Osteoblast (primary cell): ENCODE measurements at regions not wholly inside any gene's neighbourhood (a gene's known extent, or its start where the extent isn't known, plus 50 kb on each side); places are given as distances from the start of the nearest gene placed in this dataset.

Experiments
- DNase-seq: peaks from one replicate; pipeline ENCODE4 v3.0.0; 2011; ENCODE audit warnings: low spot score, mixed read lengths; ENCODE audit not compliant: insufficient read length; ENCODE audit errors: missing footprints
- H2AFZ ChIP-seq: 2 replicates; pipeline ENCODE4 v1.6.0; 2011; ENCODE audit warnings: mild to moderate bottlenecking, low read length
- H3K27ac ChIP-seq: 2 replicates; pipeline ENCODE4 v1.5.1; 2011; ENCODE audit warnings: mild to moderate bottlenecking, low read depth, low read length, moderate library complexity
- H3K27me3 ChIP-seq: 2 replicates; pipeline ENCODE4 v1.6.0; 2012; ENCODE audit warnings: mild to moderate bottlenecking, control low read depth, inconsistent platforms, low read length, moderate library complexity; ENCODE audit not compliant: insufficient read depth
- H3K36me3 ChIP-seq: 2 replicates; pipeline ENCODE4 v1.5.1; 2011; ENCODE audit warnings: mild to moderate bottlenecking, low read length, control low read depth, moderate library complexity; ENCODE audit not compliant: insufficient read depth
- H3K4me1 ChIP-seq: 2 replicates; pipeline ENCODE4 v1.5.1; 2011; ENCODE audit warnings: mild to moderate bottlenecking, low read length, control low read depth, moderate library complexity; ENCODE audit not compliant: insufficient read depth
- H3K4me2 ChIP-seq: 2 replicates; pipeline ENCODE4 v1.6.0; 2011; ENCODE audit warnings: mild to moderate bottlenecking, low read length; ENCODE audit not compliant: insufficient read depth
- H3K4me3 ChIP-seq: fragments of 200-600 bp; sonication (generic); 3 replicates; pipeline ENCODE4 v1.5.1; 2012; ENCODE audit warnings: mild to moderate bottlenecking, low read length, inconsistent platforms; ENCODE audit not compliant: insufficient read depth
- H3K79me2 ChIP-seq: 2 replicates; pipeline ENCODE4 v1.6.0; 2012; ENCODE audit warnings: mild to moderate bottlenecking, low read length, control low read depth, inconsistent platforms; ENCODE audit not compliant: insufficient read depth
- H3K9me3 ChIP-seq: 2 replicates; pipeline ENCODE4 v1.5.1; 2011; ENCODE audit warnings: low read depth, low read length, control low read depth
- H4K20me1 ChIP-seq: 2 replicates; pipeline ENCODE4 v1.6.0; 2012; ENCODE audit warnings: mild to moderate bottlenecking, low read length, control low read depth; ENCODE audit not compliant: insufficient read depth
- TF ChIP-seq, protein P1 (sequence below): IDR thresholded peaks from 2 replicates; pipeline ENCODE4 v1.5.1; 2011; ENCODE audit warnings: mild to moderate bottlenecking, low read depth, low read length, moderate library complexity; ENCODE audit errors: extremely low read depth

DNA sequence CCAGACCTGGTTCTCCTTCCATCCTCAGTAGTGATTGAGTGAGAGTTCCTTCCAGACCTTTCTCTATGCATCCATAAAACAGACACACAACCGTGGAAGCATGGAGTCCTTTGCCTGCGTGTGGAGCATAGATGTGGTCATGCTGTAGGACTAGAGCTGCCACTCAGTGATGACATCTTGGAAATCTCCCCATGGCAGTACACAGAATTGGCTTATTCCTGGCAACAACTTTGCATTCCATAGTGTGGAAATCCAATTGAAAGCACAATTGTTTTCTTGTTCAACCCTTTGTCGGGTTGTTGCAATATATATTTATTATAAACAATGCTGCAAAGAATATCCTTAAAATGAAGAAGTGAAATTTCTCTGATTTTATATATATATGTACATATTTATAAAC, 547.8 kb downstream of the CDH26 start:
- Histone ChIP-seq H3K4me1 (no peaks in the 10 kb centered on the region), H3K9me3 (no peaks in the 10 kb centered on the region), H4K20me1 (no peaks in the 10 kb centered on the region), H3K79me2 (no peaks in the 10 kb centered on the region), H3K4me3 (no peak overlapping the region), H3K4me2 (no peak overlapping the region), H3K36me3 (no peaks in the 10 kb centered on the region), H3K27me3 (no peaks in the 10 kb centered on the region), H3K27ac (no peak overlapping the region), H2AFZ (no peak overlapping the region)
- TF ChIP-seq, protein P1, sequence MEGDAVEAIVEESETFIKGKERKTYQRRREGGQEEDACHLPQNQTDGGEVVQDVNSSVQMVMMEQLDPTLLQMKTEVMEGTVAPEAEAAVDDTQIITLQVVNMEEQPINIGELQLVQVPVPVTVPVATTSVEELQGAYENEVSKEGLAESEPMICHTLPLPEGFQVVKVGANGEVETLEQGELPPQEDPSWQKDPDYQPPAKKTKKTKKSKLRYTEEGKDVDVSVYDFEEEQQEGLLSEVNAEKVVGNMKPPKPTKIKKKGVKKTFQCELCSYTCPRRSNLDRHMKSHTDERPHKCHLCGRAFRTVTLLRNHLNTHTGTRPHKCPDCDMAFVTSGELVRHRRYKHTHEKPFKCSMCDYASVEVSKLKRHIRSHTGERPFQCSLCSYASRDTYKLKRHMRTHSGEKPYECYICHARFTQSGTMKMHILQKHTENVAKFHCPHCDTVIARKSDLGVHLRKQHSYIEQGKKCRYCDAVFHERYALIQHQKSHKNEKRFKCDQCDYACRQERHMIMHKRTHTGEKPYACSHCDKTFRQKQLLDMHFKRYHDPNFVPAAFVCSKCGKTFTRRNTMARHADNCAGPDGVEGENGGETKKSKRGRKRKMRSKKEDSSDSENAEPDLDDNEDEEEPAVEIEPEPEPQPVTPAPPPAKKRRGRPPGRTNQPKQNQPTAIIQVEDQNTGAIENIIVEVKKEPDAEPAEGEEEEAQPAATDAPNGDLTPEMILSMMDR = no peak
- DNase-seq = no peak

DNA sequence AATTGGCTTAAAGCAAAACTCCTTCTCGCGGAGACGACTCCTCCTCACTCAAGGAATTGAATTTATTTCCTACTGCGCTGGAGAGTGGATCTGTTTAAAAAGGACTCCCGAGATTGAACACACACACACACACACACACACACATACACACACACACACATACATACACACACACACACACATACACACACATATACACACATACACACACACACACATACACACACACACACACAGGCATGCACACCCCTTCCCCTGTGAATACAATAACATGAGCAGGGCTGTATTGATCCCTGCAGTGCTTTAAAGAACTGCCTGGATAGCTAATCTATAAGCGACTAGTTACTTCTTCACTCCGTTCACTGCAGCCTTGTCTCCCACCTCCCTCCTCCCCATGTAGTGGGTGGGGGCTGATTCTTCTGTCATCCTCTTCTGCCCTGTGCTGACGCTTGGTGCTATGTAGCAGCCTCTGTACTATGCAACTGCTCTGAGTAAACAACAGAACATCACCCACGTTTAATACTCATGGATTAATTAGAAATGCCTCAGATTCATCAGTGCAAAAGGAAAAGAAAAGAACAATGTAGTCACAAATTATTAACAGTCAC, 549.0 kb downstream of the CDH26 start:
- Histone ChIP-seq H3K27me3 (no peaks in the 10 kb centered on the region), H3K9me3 (no peaks in the 10 kb centered on the region), H3K4me3 (no peak overlapping the region), H2AFZ (no peak overlapping the region), H3K4me2 (no peak overlapping the region), H3K36me3 (no peaks in the 10 kb centered on the region), H4K20me1 (no peaks in the 10 kb centered on the region), H3K79me2 (no peaks in the 10 kb centered on the region), H3K4me1 (no peaks in the 10 kb centered on the region), H3K27ac (no peak overlapping the region)
- no peak for DNase-seq
- TF ChIP-seq, protein P1 = no peak

DNA sequence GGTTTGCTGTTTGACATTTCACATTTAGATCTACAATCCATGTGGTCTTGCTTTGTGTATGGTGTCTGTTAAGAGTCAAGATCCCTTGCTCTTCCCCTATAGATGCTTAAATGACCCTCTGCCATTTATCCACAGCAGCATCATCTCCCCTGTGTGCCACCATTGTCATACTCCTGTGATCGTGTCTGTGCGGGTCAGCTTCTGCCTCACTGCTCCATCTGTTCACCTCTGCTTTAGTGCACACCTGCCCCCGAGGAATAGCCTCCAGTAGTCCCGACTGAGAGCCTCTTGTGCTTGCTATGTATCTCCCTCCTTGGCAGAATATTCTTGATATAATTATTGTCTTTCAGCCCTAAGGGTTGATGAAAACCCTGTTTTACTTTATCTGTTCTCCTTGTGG, 551.2 kb downstream of the CDH26 start:
- no peak for DNase-seq
- Histone ChIP-seq H3K9me3 (no peaks in the 10 kb centered on the region), H3K36me3 (no peaks in the 10 kb centered on the region), H3K4me3 (no peak overlapping the region), H3K79me2 (no peaks in the 10 kb centered on the region), H3K4me2 (no peak overlapping the region), H3K27me3 (no peaks in the 10 kb centered on the region), H3K27ac (no peak overlapping the region), H3K4me1 (no peaks in the 10 kb centered on the region), H4K20me1 (no peaks in the 10 kb centered on the region), H2AFZ (no peak overlapping the region)
- TF ChIP-seq, protein P1 = no peak

DNA sequence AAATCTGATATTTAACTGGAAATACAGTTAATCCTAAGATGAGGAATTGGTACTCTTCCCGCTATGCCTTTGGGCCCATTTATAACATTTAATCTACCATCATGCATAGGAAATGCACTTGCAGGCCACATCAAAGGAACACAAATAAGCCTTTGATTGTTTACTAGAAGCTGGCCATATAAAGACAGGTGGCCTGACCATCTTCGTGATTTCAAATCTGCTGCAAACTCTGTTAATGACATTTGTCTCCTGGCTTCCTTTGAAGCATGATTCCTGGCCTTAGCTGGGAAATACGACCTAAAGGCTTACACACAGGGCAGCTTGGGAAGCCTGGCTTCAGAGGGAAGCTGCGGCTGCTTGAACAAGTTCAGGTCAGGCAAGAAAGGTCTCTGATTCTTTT, 552.1 kb downstream of the CDH26 start:
- Histone ChIP-seq H3K9me3 (no peaks in the 10 kb centered on the region), H3K27me3 (no peaks in the 10 kb centered on the region), H3K27ac (no peak overlapping the region), H3K36me3 (no peaks in the 10 kb centered on the region), H3K4me3 (no peak overlapping the region), H4K20me1 (no peaks in the 10 kb centered on the region), H2AFZ (no peak overlapping the region), H3K4me2 (no peak overlapping the region), H3K79me2 (no peaks in the 10 kb centered on the region), H3K4me1 (no peaks in the 10 kb centered on the region)
- no peak for DNase-seq
- TF ChIP-seq, protein P1 = no peak
